Prostate gland (tissue), 2 donors: ENCODE measurements at regions not wholly inside any gene's neighbourhood (a gene's known extent, or its start where the extent isn't known, plus 50 kb on each side); places are given as distances from the start of the nearest gene placed in this dataset.

Experiments
- DNase-seq: peaks from one replicate; pipeline ENCODE4 v3.0.0-alpha.2; 2019; ENCODE audit warnings: low spot score
- H3K27ac ChIP-seq, 2 donors: fragments of 200-600 bp; sonication (generic); 2 replicates each; pipeline ENCODE4 v1.5.1; 2017 to 2019
- H3K27me3 ChIP-seq: fragments of 200-600 bp; sonication (generic); replicated peaks from 2 replicates; pipeline ENCODE4 v1.5.1; 2019; ENCODE audit not compliant: insufficient read depth
- H3K36me3 ChIP-seq, 2 donors: fragments of 200-600 bp; sonication (generic); 1 replicate in 1 of 2; 2 replicates in 1 of 2; pipeline versions ENCODE4 v1.5.1 to v1.8.1; 2017 to 2019
- H3K4me1 ChIP-seq: fragments of 200-600 bp; sonication (generic); replicated peaks from 2 replicates; pipeline ENCODE4 v1.5.1; 2019
- H3K4me3 ChIP-seq, 2 donors: fragments of 200-600 bp; sonication (generic); 2 replicates each; pipeline ENCODE4 v1.5.1; 2017 to 2019
- H3K9me3 ChIP-seq: fragments of 200-600 bp; sonication (generic); 2 replicates; pipeline ENCODE4 v1.5.1; 2017
- POLR2A ChIP-seq: fragments of 450-650 bp; IDR thresholded peaks from one replicate; pipeline ENCODE4 v1.6.1; 2016; ENCODE audit warnings: antibody characterized with exemption, mild to moderate bottlenecking
- POLR2AphosphoS5 ChIP-seq: sonication (generic); formaldehyde crosslinking; IDR thresholded peaks from one replicate; pipeline ENCODE4 v1.6.1; 2017; ENCODE audit warnings: antibody characterized with exemption
- WGBS: methylation state at CpG from one replicate; pipeline ENCODE4 v1.1.5; 2018; 5-methylcytosine and 5-hydroxymethylcytosine counted together
- intact Hi-C: fragments of 100-400 bp; cut with DNase I; formaldehyde crosslinking; loops from one replicate; pipeline ENCODE4 v1.14.2; 2022
- TF ChIP-seq, protein P1 (sequence below), 4 experiments: fragments of 200-600 bp in 2 of 4; fragments of 450-650 bp in 2 of 4; sonication (generic) in 2 of 4; IDR thresholded peaks; 1 replicate in 3 of 4; 2 replicates in 1 of 4; pipeline ENCODE4 v1.5.1; 2016 to 2019; ENCODE audit warnings: antibody characterized with exemption in 4 of 4, mild to moderate bottlenecking in 2 of 4, moderate library complexity in 2 of 4

GRCh38 chr10:128687927-128688549 is 561.8 kb upstream of the MKI67 start:
- peaks cover 3% of the 10 kb centered on the region for H3K4me1 ChIP-seq
- WGBS: 85% methylated on average over 14 of the region's 14 CpGs
- peak overlapping the region; percentile 63 to 72 for H3K27ac ChIP-seq
- TF ChIP-seq, protein P1, sequence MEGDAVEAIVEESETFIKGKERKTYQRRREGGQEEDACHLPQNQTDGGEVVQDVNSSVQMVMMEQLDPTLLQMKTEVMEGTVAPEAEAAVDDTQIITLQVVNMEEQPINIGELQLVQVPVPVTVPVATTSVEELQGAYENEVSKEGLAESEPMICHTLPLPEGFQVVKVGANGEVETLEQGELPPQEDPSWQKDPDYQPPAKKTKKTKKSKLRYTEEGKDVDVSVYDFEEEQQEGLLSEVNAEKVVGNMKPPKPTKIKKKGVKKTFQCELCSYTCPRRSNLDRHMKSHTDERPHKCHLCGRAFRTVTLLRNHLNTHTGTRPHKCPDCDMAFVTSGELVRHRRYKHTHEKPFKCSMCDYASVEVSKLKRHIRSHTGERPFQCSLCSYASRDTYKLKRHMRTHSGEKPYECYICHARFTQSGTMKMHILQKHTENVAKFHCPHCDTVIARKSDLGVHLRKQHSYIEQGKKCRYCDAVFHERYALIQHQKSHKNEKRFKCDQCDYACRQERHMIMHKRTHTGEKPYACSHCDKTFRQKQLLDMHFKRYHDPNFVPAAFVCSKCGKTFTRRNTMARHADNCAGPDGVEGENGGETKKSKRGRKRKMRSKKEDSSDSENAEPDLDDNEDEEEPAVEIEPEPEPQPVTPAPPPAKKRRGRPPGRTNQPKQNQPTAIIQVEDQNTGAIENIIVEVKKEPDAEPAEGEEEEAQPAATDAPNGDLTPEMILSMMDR (IDR thresholded peaks at IDR 0.05): no peak
- no peak for TF ChIP-seq POLR2AphosphoS5
- no peaks in the 10 kb centered on the region for H3K9me3 ChIP-seq
- H3K4me3 ChIP-seq: no peak overlapping the region
- intact Hi-C loops: no loop called here
- no peak for DNase-seq
- no peaks in the 10 kb centered on the region for H3K36me3 ChIP-seq
- H3K27me3 ChIP-seq: no peaks in the 10 kb centered on the region

DNA sequence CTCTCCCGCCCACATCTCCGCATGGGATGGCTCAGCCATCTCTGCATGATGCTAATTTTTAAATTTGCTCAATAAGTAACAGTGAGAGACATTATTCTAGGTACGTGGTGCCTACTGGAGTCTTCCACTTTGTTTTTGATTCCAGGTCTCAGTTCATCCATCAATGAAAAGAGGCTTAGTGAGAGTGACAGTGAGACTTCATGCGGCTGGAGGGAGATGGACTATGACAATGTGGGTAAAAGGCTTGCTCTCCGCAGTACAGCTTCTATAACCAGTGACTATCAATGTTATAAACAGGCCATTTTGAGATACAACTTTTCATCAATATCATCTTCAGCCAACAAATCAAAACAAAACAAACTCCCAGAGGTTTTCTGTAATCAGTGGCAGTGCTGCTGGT is 563.4 kb upstream of the MKI67 start:
- H3K4me1 ChIP-seq: no peaks in the 10 kb centered on the region
- no peak for DNase-seq
- no peaks in the 10 kb centered on the region for H3K27me3 ChIP-seq
- intact Hi-C loops: no loop called here
- H3K9me3 ChIP-seq: no peaks in the 10 kb centered on the region
- peak overlapping the region in 1 of 2 donors; percentile 38 for H3K4me3 ChIP-seq
- 92% methylated on average over 5 of the region's 5 CpGs for WGBS
- H3K27ac ChIP-seq: peak overlapping the region; percentile 74 to 80
- TF ChIP-seq, protein P1 (IDR thresholded peaks at IDR 0.05): no peak
- no peak for TF ChIP-seq POLR2AphosphoS5
- TF ChIP-seq POLR2A: no peak
- H3K36me3 ChIP-seq: no peaks in the 10 kb centered on the region

GRCh38 chr10:128693493-128694131 is 567.4 kb upstream of the MKI67 start:
- no peak for DNase-seq
- Histone ChIP-seq H3K4me1 (no peaks in the 10 kb centered on the region), H3K27me3 (no peaks in the 10 kb centered on the region), H3K36me3 (no peaks in the 10 kb centered on the region), H3K27ac (no peak overlapping the region), H3K9me3 (no peaks in the 10 kb centered on the region), H3K4me3 (no peak overlapping the region)
- intact Hi-C loops: no loop called here
- WGBS: 73% methylated on average over 11 of the region's 11 CpGs
- no peak for TF ChIP-seq POLR2A
- TF ChIP-seq, protein P1 (IDR thresholded peaks at IDR 0.05): no peak
- TF ChIP-seq POLR2AphosphoS5: no peak

GRCh38 chr10:128694168-128694850 is 568.1 kb upstream of the MKI67 start:
- WGBS: 90% methylated on average over 24 of the region's 24 CpGs
- DNase-seq: no peak

More at GRCh38 chr10:128694168-128694850, 568.1 kb upstream of the MKI67 start:
- intact Hi-C loops: no loop called here
- TF ChIP-seq, protein P1 (IDR thresholded peaks at IDR 0.05): no peak
- TF ChIP-seq POLR2AphosphoS5 (no peak), POLR2A (no peak)
- Histone ChIP-seq H3K27me3 (no peaks in the 10 kb centered on the region), H3K4me3 (no peak overlapping the region), H3K4me1 (no peaks in the 10 kb centered on the region), H3K36me3 (no peaks in the 10 kb centered on the region), H3K27ac (no peak overlapping the region), H3K9me3 (no peaks in the 10 kb centered on the region)
